ENCODE measurements at regions not wholly inside any gene's neighbourhood (a gene's known extent, or its start where the extent isn't known, plus 50 kb on each side); places are given as distances from the start of the nearest gene placed in this dataset.

DNA sequence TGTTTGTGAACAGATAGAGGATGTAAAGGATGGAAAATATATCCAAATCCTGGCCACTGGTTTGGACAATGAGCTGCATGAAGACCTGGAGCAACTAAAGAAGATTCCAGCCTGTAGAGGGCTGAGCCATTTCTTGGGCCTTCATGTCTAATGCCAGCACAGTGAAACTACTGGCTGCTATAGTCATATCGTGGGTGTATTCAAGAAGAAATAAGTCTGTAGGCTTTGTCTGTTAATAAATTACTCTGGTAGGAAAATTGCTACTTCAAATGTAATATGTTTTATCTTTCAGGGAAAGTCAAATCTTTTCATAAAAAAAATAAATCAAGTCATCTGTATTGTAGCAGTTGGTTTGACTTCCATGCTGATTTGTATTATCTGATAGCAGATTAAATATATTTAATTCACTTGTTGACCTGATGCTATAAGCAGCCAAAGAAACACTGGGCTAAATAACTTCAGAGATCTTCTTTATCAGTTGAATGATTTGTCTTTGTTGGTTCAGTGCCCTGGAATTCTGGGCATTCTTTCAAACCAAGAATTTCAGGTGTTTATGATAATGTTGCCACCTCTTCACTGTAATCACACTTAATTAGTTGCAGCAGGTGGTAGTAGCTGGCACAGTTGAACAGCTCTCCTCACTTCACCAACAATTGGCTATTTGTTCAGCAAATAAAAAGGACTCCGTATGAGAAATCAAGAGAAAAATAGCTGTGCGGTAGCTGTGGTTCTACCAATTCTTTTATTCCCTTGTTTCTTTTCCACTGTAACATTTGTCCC lies 1109.5 kb downstream of the NSUN3 start:
- Histone ChIP-seq H3K9me2 (ENCODE audit: low read depth, low read length) (no peaks in the 10 kb centered on the region), H3K4me2 (ENCODE audit: low read length) (no peak overlapping the region), H3K36me3 (ENCODE audit: insufficient read depth, low read length) (no peaks in the 10 kb centered on the region), H3K27ac (ENCODE audit: low read depth, low read length, poor library complexity, severe bottlenecking) (no peak overlapping the region), H3F3A (ENCODE audit: insufficient read depth, low read length) (no peaks in the 10 kb centered on the region), H3K4me3 (ENCODE audit: low read depth, low read length, poor library complexity, severe bottlenecking) (no peak overlapping the region), H3K79me2 (ENCODE audit: insufficient read depth, low read length) (no peaks in the 10 kb centered on the region), H3K9ac (ENCODE audit: low read length) (no peak overlapping the region), H3K4me1 (ENCODE audit: insufficient read depth, low read length, severe bottlenecking) (no peaks in the 10 kb centered on the region), H2AFZ (ENCODE audit: low read length) (no peak overlapping the region), H3K9me3 (ENCODE audit: low read length) (no peaks in the 10 kb centered on the region), H3K27me3 (ENCODE audit: insufficient read depth, low read length) (no peaks in the 10 kb centered on the region), H4K20me1 (ENCODE audit: insufficient read depth, low read length) (no peaks in the 10 kb centered on the region)
- TF ChIP-seq, protein P1, sequence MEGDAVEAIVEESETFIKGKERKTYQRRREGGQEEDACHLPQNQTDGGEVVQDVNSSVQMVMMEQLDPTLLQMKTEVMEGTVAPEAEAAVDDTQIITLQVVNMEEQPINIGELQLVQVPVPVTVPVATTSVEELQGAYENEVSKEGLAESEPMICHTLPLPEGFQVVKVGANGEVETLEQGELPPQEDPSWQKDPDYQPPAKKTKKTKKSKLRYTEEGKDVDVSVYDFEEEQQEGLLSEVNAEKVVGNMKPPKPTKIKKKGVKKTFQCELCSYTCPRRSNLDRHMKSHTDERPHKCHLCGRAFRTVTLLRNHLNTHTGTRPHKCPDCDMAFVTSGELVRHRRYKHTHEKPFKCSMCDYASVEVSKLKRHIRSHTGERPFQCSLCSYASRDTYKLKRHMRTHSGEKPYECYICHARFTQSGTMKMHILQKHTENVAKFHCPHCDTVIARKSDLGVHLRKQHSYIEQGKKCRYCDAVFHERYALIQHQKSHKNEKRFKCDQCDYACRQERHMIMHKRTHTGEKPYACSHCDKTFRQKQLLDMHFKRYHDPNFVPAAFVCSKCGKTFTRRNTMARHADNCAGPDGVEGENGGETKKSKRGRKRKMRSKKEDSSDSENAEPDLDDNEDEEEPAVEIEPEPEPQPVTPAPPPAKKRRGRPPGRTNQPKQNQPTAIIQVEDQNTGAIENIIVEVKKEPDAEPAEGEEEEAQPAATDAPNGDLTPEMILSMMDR (IDR thresholded peaks at IDR 0.05; ENCODE audit: low read length): no peak

DNA sequence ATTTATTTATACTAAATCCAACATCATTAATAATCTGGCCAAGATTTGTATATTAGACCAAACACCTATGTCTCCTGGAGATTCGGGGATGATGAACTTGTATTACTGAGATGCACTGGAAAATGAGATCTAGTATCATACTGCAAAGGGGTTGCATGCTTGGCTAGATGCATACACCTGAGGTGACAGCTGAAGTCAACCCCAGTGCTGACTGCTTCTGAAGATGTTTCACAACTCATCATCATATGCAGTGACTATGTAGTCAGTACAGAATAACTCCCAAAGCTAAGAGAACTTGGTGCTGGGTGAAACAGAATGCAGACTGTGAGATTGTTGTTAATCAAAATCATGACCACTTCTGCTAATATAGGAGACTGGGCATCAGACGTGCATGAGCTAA lies 1114.2 kb downstream of the NSUN3 start:
- no peaks in the 10 kb centered on the region for H3K79me2 ChIP-seq (ENCODE audit: insufficient read depth, low read length)
- no peaks in the 10 kb centered on the region for H4K20me1 ChIP-seq (ENCODE audit: insufficient read depth, low read length)
- H3K9me3 ChIP-seq (ENCODE audit: low read length): no peaks in the 10 kb centered on the region
- H3K4me3 ChIP-seq (ENCODE audit: low read depth, low read length, poor library complexity, severe bottlenecking): no peak overlapping the region
- H3K4me1 ChIP-seq (ENCODE audit: insufficient read depth, low read length, severe bottlenecking): no peaks in the 10 kb centered on the region
- H3K4me2 ChIP-seq (ENCODE audit: low read length): no peak overlapping the region
- no peaks in the 10 kb centered on the region for H3F3A ChIP-seq (ENCODE audit: insufficient read depth, low read length)
- no peak overlapping the region for H3K9ac ChIP-seq (ENCODE audit: low read length)
- no peak overlapping the region for H2AFZ ChIP-seq (ENCODE audit: low read length)
- H3K9me2 ChIP-seq (ENCODE audit: low read depth, low read length): no peaks in the 10 kb centered on the region
- no peak overlapping the region for H3K27ac ChIP-seq (ENCODE audit: low read depth, low read length, poor library complexity, severe bottlenecking)
- H3K27me3 ChIP-seq (ENCODE audit: insufficient read depth, low read length): no peaks in the 10 kb centered on the region
- TF ChIP-seq, protein P1 (IDR thresholded peaks at IDR 0.05; ENCODE audit: low read length): no peak
- TF ChIP-seq EZH2 (IDR thresholded peaks at IDR 0.05; ENCODE audit: borderline replicate concordance, low read length): no peak
- H3K36me3 ChIP-seq (ENCODE audit: insufficient read depth, low read length): no peaks in the 10 kb centered on the region

DNA sequence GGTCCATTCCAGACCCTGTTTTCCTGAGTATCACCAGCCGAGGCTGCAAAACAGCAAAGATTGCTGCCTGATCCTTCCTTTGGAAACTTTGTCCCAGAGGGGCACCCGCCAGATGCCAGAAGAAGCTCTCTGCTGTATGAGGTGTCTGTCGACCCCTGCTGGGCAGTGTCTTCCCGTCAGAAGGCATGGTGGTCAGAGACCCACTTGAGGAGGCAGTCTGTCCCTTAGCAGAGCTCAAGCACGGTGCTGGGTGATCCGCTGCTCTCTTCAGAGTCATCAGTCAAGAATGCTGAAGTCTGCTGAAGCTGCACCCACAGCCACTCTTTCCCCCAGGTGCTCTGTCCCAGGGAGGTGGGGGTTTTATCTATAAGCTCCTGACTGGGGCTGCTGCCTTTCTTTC lies 1121.2 kb downstream of the NSUN3 start:
- Histone ChIP-seq H3K27ac (ENCODE audit: low read depth, low read length, poor library complexity, severe bottlenecking) (no peak overlapping the region), H2AFZ (ENCODE audit: low read length) (no peak overlapping the region), H3K79me2 (ENCODE audit: insufficient read depth, low read length) (no peaks in the 10 kb centered on the region), H3K9me3 (ENCODE audit: low read length) (no peaks in the 10 kb centered on the region), H4K20me1 (ENCODE audit: insufficient read depth, low read length) (no peaks in the 10 kb centered on the region), H3K4me1 (ENCODE audit: insufficient read depth, low read length, severe bottlenecking) (no peaks in the 10 kb centered on the region), H3K27me3 (ENCODE audit: insufficient read depth, low read length) (no peaks in the 10 kb centered on the region), H3K9ac (ENCODE audit: low read length) (no peak overlapping the region), H3K4me3 (ENCODE audit: low read depth, low read length, poor library complexity, severe bottlenecking) (no peak overlapping the region), H3K9me2 (ENCODE audit: low read depth, low read length) (no peaks in the 10 kb centered on the region), H3K36me3 (ENCODE audit: insufficient read depth, low read length) (no peaks in the 10 kb centered on the region), H3F3A (ENCODE audit: insufficient read depth, low read length) (no peaks in the 10 kb centered on the region), H3K4me2 (ENCODE audit: low read length) (no peak overlapping the region)
- no peak for TF ChIP-seq EZH2 (IDR thresholded peaks at IDR 0.05; ENCODE audit: borderline replicate concordance, low read length)
- TF ChIP-seq, protein P1 (IDR thresholded peaks at IDR 0.05; ENCODE audit: low read length): no peak
